Left ventricle myocardium inferior (tissue), 1 donor: ENCODE measurements at regions not wholly inside any gene's neighbourhood (a gene's known extent, or its start where the extent isn't known, plus 50 kb on each side); places are given as distances from the start of the nearest gene placed in this dataset.

Source experiments
- DNase-seq: peaks from one replicate; pipeline ENCODE4 v3.0.0-alpha.2; 2020
- H3K27ac ChIP-seq: fragments of 200-600 bp; replicated peaks from 2 replicates; pipeline ENCODE4 v1.8.0; 2021
- H3K27me3 ChIP-seq: fragments of 200-600 bp; 2 replicates; pipeline ENCODE4 v1.8.0; 2021; ENCODE audit warnings: low read depth
- H3K36me3 ChIP-seq: fragments of 200-600 bp; 2 replicates; pipeline ENCODE4 v1.8.0; 2021
- H3K4me1 ChIP-seq: fragments of 200-600 bp; 2 replicates; pipeline ENCODE4 v1.8.0; 2021
- H3K4me3 ChIP-seq: fragments of 200-600 bp; 2 replicates; pipeline ENCODE4 v1.8.0; 2021; ENCODE audit warnings: mild to moderate bottlenecking, moderate library complexity
- H3K9me3 ChIP-seq: fragments of 200-600 bp; replicated peaks from 2 replicates; pipeline ENCODE4 v1.8.0; 2021
- intact Hi-C: fragments of 100-400 bp; cut with micrococcal nuclease; formaldehyde crosslinking; loops from one replicate; pipeline ENCODE4 v1.11.0; 2022
- TF ChIP-seq, protein P1 (sequence below): fragments of 200-600 bp; IDR thresholded peaks from 2 replicates; pipeline ENCODE4 v1.8.0; 2021; ENCODE audit warnings: antibody characterized with exemption, mild to moderate bottlenecking, borderline replicate concordance
- donor health status: DM: no; HTN: yes; CAD: no; lungs with severe emphysema.

GRCh38 chr20:39248171-39248861, 286.2 kb downstream of the DHX35 start:
- Histone ChIP-seq H3K27ac (no peak overlapping the region), H3K9me3 (no peaks in the 10 kb centered on the region), H3K4me3 (no peak overlapping the region), H3K36me3 (no peaks in the 10 kb centered on the region), H3K4me1 (no peaks in the 10 kb centered on the region), H3K27me3 (peaks cover 26% of the 10 kb centered on the region)
- no peak for DNase-seq
- TF ChIP-seq, protein P1, sequence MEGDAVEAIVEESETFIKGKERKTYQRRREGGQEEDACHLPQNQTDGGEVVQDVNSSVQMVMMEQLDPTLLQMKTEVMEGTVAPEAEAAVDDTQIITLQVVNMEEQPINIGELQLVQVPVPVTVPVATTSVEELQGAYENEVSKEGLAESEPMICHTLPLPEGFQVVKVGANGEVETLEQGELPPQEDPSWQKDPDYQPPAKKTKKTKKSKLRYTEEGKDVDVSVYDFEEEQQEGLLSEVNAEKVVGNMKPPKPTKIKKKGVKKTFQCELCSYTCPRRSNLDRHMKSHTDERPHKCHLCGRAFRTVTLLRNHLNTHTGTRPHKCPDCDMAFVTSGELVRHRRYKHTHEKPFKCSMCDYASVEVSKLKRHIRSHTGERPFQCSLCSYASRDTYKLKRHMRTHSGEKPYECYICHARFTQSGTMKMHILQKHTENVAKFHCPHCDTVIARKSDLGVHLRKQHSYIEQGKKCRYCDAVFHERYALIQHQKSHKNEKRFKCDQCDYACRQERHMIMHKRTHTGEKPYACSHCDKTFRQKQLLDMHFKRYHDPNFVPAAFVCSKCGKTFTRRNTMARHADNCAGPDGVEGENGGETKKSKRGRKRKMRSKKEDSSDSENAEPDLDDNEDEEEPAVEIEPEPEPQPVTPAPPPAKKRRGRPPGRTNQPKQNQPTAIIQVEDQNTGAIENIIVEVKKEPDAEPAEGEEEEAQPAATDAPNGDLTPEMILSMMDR, result no peak
- intact Hi-C loops, result no loop called here

DNA sequence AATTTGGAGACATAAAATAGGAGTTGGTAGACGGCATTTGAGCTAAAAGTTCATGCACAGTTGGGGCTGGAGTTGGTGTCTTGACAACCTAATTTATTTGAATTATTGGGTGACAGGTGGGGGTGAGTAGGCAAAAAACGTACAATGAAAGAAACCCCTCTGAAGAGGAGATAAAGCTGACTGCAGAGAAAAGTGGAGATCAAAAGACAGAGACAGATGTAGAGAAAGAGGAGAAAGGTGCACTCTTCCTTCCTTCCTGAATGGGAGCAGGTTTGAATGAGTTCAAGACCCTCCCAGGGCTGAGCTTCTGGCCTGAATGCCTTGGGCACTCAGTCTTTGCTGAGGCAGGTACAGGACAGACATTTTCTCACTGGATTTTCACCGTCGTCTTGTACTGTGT, 284.3 kb downstream of the DHX35 start:
- TF ChIP-seq, protein P1, result no peak
- peaks cover 13% of the 10 kb centered on the region for H3K9me3 ChIP-seq
- intact Hi-C loops, result no loop called here
- no peaks in the 10 kb centered on the region for H3K36me3 ChIP-seq
- H3K27ac ChIP-seq, result no peak overlapping the region
- peaks cover 31% of the 10 kb centered on the region for H3K27me3 ChIP-seq
- no peak overlapping the region for H3K4me3 ChIP-seq
- no peaks in the 10 kb centered on the region for H3K4me1 ChIP-seq
- DNase-seq, result no peak

DNA sequence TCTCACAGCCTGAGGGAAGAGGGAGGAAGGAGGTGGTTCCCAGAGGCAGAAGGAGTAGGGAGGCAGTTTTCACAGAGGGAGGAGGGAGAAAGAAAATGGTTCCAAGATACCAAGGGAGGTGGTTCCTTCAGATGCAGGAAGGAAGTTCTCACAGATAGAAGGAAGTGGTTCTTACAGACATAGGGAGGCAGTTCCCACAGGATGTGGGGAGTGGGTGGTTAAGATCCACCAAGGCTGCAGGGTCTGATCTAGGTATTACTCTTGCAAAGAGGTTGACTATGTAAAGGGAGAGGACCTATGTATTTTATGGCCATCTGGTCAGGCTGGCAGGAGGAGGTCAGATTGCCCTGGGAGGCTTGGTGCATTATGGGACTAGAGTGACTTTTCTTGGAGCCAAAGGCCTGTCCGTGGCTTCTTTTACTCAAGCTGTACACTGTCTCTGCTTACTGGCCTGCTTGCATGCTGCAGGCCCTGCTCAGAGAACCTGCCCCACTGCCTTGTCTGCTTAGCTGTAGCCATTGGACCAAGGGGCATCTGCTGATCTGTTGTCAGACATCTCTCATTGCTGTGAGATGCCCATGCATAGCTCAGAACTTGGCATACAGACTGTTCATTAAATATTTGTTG, 283.7 kb downstream of the DHX35 start:
- no peak overlapping the region for H3K27ac ChIP-seq
- H3K4me1 ChIP-seq, result no peaks in the 10 kb centered on the region
- no peak for DNase-seq
- peaks cover 13% of the 10 kb centered on the region for H3K9me3 ChIP-seq
- no peaks in the 10 kb centered on the region for H3K36me3 ChIP-seq
- no peak overlapping the region for H3K4me3 ChIP-seq
- intact Hi-C loops, result no loop called here
- H3K27me3 ChIP-seq, result peaks cover 31% of the 10 kb centered on the region
- TF ChIP-seq, protein P1, result no peak

GRCh38 chr20:39243962-39244361, 281.8 kb downstream of the DHX35 start:
- Histone ChIP-seq H3K36me3 (no peaks in the 10 kb centered on the region), H3K9me3 (peaks cover 13% of the 10 kb centered on the region), H3K27ac (no peak overlapping the region), H3K4me1 (no peaks in the 10 kb centered on the region), H3K27me3 (peaks cover 38% of the 10 kb centered on the region), H3K4me3 (no peak overlapping the region)
- DNase-seq, result no peak
- TF ChIP-seq, protein P1, result no peak
- intact Hi-C loops, result no loop called here

DNA sequence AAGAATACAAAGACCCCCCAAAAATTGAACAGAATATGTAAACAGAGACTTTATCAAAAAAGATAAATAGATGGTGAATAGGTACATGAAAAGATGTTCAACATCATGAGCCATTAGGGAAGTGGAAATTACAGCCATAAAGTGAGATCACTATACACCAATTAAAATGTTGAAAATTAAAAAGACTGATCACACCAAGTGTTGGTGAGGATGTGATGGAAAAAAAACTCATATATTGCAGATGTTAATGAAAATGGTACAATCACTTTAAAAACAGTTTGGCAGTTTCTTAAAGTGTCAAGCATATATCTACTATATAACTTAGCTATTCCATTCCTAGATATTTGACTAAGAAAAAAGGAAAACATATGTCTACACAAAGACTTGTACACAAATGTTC, 280.5 kb downstream of the DHX35 start:
- intact Hi-C loops, result no loop called here
- no peak for DNase-seq
- Histone ChIP-seq H3K4me3 (no peak overlapping the region), H3K4me1 (no peaks in the 10 kb centered on the region), H3K27ac (no peak overlapping the region), H3K27me3 (peaks cover 50% of the 10 kb centered on the region), H3K36me3 (no peaks in the 10 kb centered on the region), H3K9me3 (peaks cover 13% of the 10 kb centered on the region)
- TF ChIP-seq, protein P1, result no peak
